ENCODE measurements at regions not wholly inside any gene's neighbourhood (a gene's known extent, or its start where the extent isn't known, plus 50 kb on each side); places are given as distances from the start of the nearest gene placed in this dataset.

DNA sequence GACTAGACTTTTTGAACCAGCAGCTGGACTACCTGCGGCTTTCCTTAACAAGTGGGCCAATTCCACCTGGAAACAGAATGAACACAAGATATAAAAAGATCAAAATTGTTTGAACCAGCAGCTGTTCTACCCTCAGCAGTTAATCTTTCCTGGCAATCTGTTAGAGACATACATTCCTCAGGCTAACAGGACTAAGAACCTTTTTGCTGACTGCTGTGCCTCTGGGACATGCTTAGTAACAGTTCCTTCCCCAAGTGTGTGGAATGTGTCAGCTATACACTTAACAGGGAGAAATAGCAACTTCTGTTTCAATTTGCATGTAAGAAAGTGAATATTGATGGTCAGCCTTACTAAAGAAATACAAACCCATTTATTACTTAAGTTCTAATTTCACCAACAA, 554.4 kb downstream of the ARAP2 start:
- peaks cover 1% of the 10 kb centered on the region for H3K9me3 Mint-ChIP-seq
- ATAC-seq (ENCODE audit: poor library complexity): no peak
- H3K4me3 Mint-ChIP-seq: no peak overlapping the region
- H3K27ac ChIP-seq (ENCODE audit: low read depth in 1 of 2, low read length in 2 of 2): no peak overlapping the region
- TF ChIP-seq, protein P1, sequence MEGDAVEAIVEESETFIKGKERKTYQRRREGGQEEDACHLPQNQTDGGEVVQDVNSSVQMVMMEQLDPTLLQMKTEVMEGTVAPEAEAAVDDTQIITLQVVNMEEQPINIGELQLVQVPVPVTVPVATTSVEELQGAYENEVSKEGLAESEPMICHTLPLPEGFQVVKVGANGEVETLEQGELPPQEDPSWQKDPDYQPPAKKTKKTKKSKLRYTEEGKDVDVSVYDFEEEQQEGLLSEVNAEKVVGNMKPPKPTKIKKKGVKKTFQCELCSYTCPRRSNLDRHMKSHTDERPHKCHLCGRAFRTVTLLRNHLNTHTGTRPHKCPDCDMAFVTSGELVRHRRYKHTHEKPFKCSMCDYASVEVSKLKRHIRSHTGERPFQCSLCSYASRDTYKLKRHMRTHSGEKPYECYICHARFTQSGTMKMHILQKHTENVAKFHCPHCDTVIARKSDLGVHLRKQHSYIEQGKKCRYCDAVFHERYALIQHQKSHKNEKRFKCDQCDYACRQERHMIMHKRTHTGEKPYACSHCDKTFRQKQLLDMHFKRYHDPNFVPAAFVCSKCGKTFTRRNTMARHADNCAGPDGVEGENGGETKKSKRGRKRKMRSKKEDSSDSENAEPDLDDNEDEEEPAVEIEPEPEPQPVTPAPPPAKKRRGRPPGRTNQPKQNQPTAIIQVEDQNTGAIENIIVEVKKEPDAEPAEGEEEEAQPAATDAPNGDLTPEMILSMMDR (IDR thresholded peaks at IDR 0.05): no peak
- H3K4me1 ChIP-seq (ENCODE audit: insufficient read depth, low read length): no peaks in the 10 kb centered on the region
- intact Hi-C loops (cut with DNase I, micrococcal nuclease): no loop called here
- H3K36me3 ChIP-seq (ENCODE audit: insufficient read depth, low read length): no peaks in the 10 kb centered on the region
- no peak overlapping the region for H3K4me3 ChIP-seq (ENCODE audit: low read length)
- DNase-seq: no peak
- H3K9me3 ChIP-seq (ENCODE audit: control insufficient read depth in 1 of 2, insufficient read depth in 1 of 2, low read length in 2 of 2): no peaks in the 10 kb centered on the region
- ChIA-PET CTCF (no interaction called here), POLR2A (no interaction called here)
- H3K27me3 Mint-ChIP-seq: no peaks in the 10 kb centered on the region
- no peaks in the 10 kb centered on the region for H3K27me3 ChIP-seq (ENCODE audit: control insufficient read depth in 1 of 2, insufficient read depth in 2 of 2, low read length in 2 of 2)
- no peak overlapping the region for H3K27ac Mint-ChIP-seq
- no peaks in the 10 kb centered on the region for H3K4me1 Mint-ChIP-seq (ENCODE audit: low read depth)
- H3K36me3 Mint-ChIP-seq (ENCODE audit: low read depth): no peaks in the 10 kb centered on the region

DNA sequence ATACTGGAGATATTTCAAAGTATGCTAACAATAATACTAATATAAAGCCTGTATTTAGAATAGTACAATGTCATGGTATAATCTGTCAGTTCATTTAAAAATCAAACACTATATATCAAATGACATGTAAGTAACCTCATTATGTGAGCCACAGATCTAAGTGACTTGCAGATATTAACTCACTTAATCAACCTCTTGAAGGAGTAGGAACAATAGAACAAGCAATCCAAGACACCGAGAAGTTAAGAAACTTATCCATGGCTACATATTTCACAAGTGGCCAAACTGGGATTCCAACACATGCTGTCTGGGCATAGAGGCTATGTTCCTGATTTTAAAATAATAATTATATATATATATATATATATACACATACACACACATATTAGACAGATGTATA, 554.0 kb downstream of the ARAP2 start:
- TF ChIP-seq, protein P1 (IDR thresholded peaks at IDR 0.05): no peak
- peaks cover under 1% of the 10 kb centered on the region for H3K9me3 Mint-ChIP-seq
- no peak overlapping the region for H3K4me3 ChIP-seq (ENCODE audit: low read length)
- H3K27me3 ChIP-seq (ENCODE audit: control insufficient read depth in 1 of 2, insufficient read depth in 2 of 2, low read length in 2 of 2): no peaks in the 10 kb centered on the region
- H3K36me3 Mint-ChIP-seq (ENCODE audit: low read depth): no peaks in the 10 kb centered on the region
- H3K4me1 ChIP-seq (ENCODE audit: insufficient read depth, low read length): no peaks in the 10 kb centered on the region
- no peaks in the 10 kb centered on the region for H3K27me3 Mint-ChIP-seq
- H3K4me3 Mint-ChIP-seq: no peak overlapping the region
- H3K36me3 ChIP-seq (ENCODE audit: insufficient read depth, low read length): no peaks in the 10 kb centered on the region
- no peaks in the 10 kb centered on the region for H3K4me1 Mint-ChIP-seq (ENCODE audit: low read depth)
- H3K27ac Mint-ChIP-seq: no peak overlapping the region
- no peak for DNase-seq
- POLR2A ChIA-PET: no interaction called here
- intact Hi-C loops (cut with DNase I, micrococcal nuclease): no loop called here
- CTCF ChIA-PET: no interaction called here
- no peak for ATAC-seq (ENCODE audit: poor library complexity)
- H3K27ac ChIP-seq (ENCODE audit: low read depth in 1 of 2, low read length in 2 of 2): no peak overlapping the region
- H3K9me3 ChIP-seq (ENCODE audit: control insufficient read depth in 1 of 2, insufficient read depth in 1 of 2, low read length in 2 of 2): no peaks in the 10 kb centered on the region

DNA sequence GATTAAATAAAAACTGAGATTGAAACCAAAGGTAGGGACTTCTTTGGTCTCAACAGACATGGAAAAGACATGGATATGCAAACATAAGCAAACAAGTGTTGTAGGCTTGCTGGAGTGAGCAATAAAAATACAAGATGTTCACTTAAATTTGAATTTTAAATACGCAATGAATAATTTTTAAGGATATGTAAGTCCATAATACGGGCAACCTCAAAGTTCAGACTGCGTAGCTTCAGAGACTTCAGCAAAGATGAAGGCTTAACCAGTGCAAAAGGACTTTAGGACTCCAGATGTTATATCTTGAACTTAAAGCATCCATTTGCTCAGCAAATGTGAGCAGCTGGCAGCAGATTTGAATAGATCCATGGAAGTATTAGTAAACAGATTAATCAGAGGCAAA, 549.3 kb downstream of the ARAP2 start:
- H3K27ac Mint-ChIP-seq: no peak overlapping the region
- H3K27ac ChIP-seq (ENCODE audit: low read depth in 1 of 2, low read length in 2 of 2): no peak overlapping the region
- H3K36me3 ChIP-seq (ENCODE audit: insufficient read depth, low read length): no peaks in the 10 kb centered on the region
- no peaks in the 10 kb centered on the region for H3K4me1 Mint-ChIP-seq (ENCODE audit: low read depth)
- no peak overlapping the region for H3K4me3 Mint-ChIP-seq
- TF ChIP-seq, protein P1 (IDR thresholded peaks at IDR 0.05): no peak
- POLR2A ChIA-PET: no interaction called here
- peaks cover 2% of the 10 kb centered on the region for H3K9me3 Mint-ChIP-seq
- H3K36me3 Mint-ChIP-seq (ENCODE audit: low read depth): no peaks in the 10 kb centered on the region
- H3K4me1 ChIP-seq (ENCODE audit: insufficient read depth, low read length): no peaks in the 10 kb centered on the region
- CTCF ChIA-PET: no interaction called here
- H3K27me3 ChIP-seq (ENCODE audit: control insufficient read depth in 1 of 2, insufficient read depth in 2 of 2, low read length in 2 of 2): no peaks in the 10 kb centered on the region
- intact Hi-C loops (cut with DNase I, micrococcal nuclease): no loop called here
- H3K27me3 Mint-ChIP-seq: no peaks in the 10 kb centered on the region
- no peak overlapping the region for H3K4me3 ChIP-seq (ENCODE audit: low read length)
- no peaks in the 10 kb centered on the region for H3K9me3 ChIP-seq (ENCODE audit: control insufficient read depth in 1 of 2, insufficient read depth in 1 of 2, low read length in 2 of 2)
- DNase-seq (no peak), ATAC-seq (ENCODE audit: poor library complexity) (no peak)
